ENCODE measurements at regions not wholly inside any gene's neighbourhood (a gene's known extent, or its start where the extent isn't known, plus 50 kb on each side); places are given as distances from the start of the nearest gene placed in this dataset.

GRCh38 chr1:89465201-89465600 is 59.4 kb upstream of the LRRC8B start:
- no CpG with 5 or more reads among the region's 1 CpG for WGBS (ENCODE audit: extremely low coverage, insufficient read length, low lambda C conversion rate)
- H3K27ac ChIP-seq (ENCODE audit: insufficient read length, low read depth, low read length), result no peak overlapping the region
- H3T11ph ChIP-seq (ENCODE audit: low read length), result no peak overlapping the region
- no peak overlapping the region for H3K56ac ChIP-seq (ENCODE audit: insufficient read length, low read depth, low read length)
- no peaks in the 10 kb centered on the region for H3K23me2 ChIP-seq (ENCODE audit: insufficient read length, low read depth, low read length, poor library complexity, severe bottlenecking)
- no peak overlapping the region for H2BK20ac ChIP-seq (ENCODE audit: low read depth, low read length, poor library complexity, severe bottlenecking)
- no peak overlapping the region for H3K23ac ChIP-seq (ENCODE audit: insufficient read length, low read depth, low read length)
- H3K27me3 Mint-ChIP-seq (ENCODE audit: low read depth), result peaks cover 3% of the 10 kb centered on the region; the same call in 1 of the 2 replicates
- no peaks in the 10 kb centered on the region for H3K4me1 ChIP-seq (ENCODE audit: insufficient read depth, low read length)
- no peak overlapping the region for H4K91ac ChIP-seq (ENCODE audit: insufficient read length, low read depth, low read length)
- no peak overlapping the region for H2AFZ ChIP-seq (ENCODE audit: low read length)
- no peak overlapping the region for H2BK5ac ChIP-seq (ENCODE audit: insufficient read length, low read length)
- H3K79me2 ChIP-seq (ENCODE audit: insufficient read depth, low read length), result no peaks in the 10 kb centered on the region
- no peak for TF ChIP-seq CTCF (conservative IDR thresholded peaks at IDR 0.05)
- H3K4me2 ChIP-seq (ENCODE audit: insufficient read depth, insufficient read length, low read length), result no peak overlapping the region
- no peak overlapping the region for H3K18ac ChIP-seq (ENCODE audit: insufficient read length, low read depth, low read length)
- H4K8ac ChIP-seq (replicated peaks; ENCODE audit: insufficient read length, low read depth, low read length), result no peak overlapping the region
- H3K79me1 ChIP-seq (ENCODE audit: insufficient read depth, low read depth, low read length, poor library complexity, severe bottlenecking), result no peaks in the 10 kb centered on the region
- H3K9me3 ChIP-seq (ENCODE audit: control insufficient read depth, low read depth, low read length), result no peaks in the 10 kb centered on the region
- no peak overlapping the region for H2AK5ac ChIP-seq (ENCODE audit: insufficient read length, low read length)
- H2BK12ac ChIP-seq (ENCODE audit: insufficient read length, low read depth, low read length), result no peak overlapping the region
- no peak overlapping the region for H2BK120ac ChIP-seq (ENCODE audit: low read depth, low read length, poor library complexity, severe bottlenecking)
- no peak overlapping the region for H3K27ac Mint-ChIP-seq
- H3K27me3 ChIP-seq (ENCODE audit: insufficient read depth, low read length), result no peaks in the 10 kb centered on the region
- H3K9ac ChIP-seq (ENCODE audit: extremely low read depth, insufficient read length, low read length), result no peak overlapping the region
- no peak overlapping the region for H2BK15ac ChIP-seq (ENCODE audit: low read depth, low read length)
- no peak overlapping the region for H3K4me3 Mint-ChIP-seq
- H4K5ac ChIP-seq (ENCODE audit: insufficient read length, low read depth, low read length), result no peak overlapping the region
- DNase-seq, result no peak
- no peak overlapping the region for H3K14ac ChIP-seq (ENCODE audit: insufficient read depth, low read length)
- H3K4ac ChIP-seq (ENCODE audit: low read depth, low read length), result no peak overlapping the region
- no peaks in the 10 kb centered on the region for H3K4me1 Mint-ChIP-seq
- no peaks in the 10 kb centered on the region for H4K20me1 ChIP-seq (ENCODE audit: control insufficient read depth, insufficient read depth, insufficient read length)
- H3K9me3 Mint-ChIP-seq, result no peaks in the 10 kb centered on the region
- H3K36me3 Mint-ChIP-seq (ENCODE audit: insufficient read depth in 1 of 3, low read depth in 3 of 3), result no peaks in the 10 kb centered on the region

Measured in H9 (cell line).